ENCODE measurements at regions not wholly inside any gene's neighbourhood (a gene's known extent, or its start where the extent isn't known, plus 50 kb on each side); places are given as distances from the start of the nearest gene placed in this dataset.

DNA sequence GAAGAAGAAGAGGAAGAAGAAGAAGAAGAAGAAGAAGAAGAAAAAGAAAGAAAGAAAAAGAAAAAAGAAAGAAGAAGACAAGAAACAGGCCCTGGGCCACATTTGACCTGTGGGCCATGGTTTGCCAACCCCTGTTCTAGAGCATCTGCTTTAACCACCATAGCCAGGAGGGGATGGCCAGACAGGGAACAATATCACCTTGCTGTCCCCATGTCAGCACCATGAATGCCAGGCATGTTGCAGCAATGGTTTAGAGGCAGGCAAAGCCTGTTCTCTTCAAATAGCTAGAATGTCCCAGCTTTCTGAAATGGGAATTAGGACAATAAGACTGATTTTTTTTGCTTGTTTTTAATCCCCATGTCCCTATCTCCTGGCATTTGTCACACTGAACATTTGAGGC is 338.6 kb upstream of the PLET1 start:
- TF ChIP-seq, protein P1, sequence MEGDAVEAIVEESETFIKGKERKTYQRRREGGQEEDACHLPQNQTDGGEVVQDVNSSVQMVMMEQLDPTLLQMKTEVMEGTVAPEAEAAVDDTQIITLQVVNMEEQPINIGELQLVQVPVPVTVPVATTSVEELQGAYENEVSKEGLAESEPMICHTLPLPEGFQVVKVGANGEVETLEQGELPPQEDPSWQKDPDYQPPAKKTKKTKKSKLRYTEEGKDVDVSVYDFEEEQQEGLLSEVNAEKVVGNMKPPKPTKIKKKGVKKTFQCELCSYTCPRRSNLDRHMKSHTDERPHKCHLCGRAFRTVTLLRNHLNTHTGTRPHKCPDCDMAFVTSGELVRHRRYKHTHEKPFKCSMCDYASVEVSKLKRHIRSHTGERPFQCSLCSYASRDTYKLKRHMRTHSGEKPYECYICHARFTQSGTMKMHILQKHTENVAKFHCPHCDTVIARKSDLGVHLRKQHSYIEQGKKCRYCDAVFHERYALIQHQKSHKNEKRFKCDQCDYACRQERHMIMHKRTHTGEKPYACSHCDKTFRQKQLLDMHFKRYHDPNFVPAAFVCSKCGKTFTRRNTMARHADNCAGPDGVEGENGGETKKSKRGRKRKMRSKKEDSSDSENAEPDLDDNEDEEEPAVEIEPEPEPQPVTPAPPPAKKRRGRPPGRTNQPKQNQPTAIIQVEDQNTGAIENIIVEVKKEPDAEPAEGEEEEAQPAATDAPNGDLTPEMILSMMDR (IDR thresholded peaks at IDR 0.05): no peak
- no peak for ATAC-seq (ENCODE audit: low FRiP score)

DNA sequence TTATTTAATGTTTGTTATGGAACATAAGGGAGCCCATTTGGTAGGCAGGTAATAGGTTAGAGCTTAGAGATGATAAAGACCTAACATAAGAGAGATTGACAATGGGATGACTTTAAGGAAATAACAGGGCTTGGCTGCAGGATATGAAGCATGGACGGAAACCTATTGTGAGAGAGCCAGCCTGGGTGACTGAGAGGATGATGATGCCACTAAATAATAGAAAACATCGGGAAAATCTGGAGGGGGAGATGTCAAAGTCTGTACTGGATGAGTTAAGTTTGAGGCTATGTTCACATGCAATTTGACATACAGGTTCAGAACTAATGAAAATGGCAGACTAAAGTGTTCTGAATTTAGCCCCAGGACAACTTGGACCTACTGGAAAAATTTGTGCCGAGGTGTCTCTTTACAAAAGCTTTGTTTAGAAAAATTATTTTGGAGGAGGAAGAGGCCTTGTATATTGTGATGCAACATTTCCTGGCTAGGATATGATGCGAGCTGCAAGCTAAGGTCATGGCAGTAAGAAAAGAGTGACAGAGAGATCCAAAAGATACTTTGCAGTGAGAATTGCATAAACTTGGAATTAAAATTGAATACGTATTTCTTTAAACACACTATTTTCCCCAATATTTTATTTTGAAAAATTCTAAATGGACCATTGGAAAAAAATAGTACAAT is 339.3 kb upstream of the PLET1 start:
- ATAC-seq (ENCODE audit: low FRiP score): no peak
- TF ChIP-seq, protein P1 (IDR thresholded peaks at IDR 0.05): no peak
- no peak for DNase-seq (ENCODE audit: low spot score)

More for the DNA sequence above, 338.6 kb upstream of the PLET1 start:
- DNase-seq (ENCODE audit: low spot score): no peak

DNA sequence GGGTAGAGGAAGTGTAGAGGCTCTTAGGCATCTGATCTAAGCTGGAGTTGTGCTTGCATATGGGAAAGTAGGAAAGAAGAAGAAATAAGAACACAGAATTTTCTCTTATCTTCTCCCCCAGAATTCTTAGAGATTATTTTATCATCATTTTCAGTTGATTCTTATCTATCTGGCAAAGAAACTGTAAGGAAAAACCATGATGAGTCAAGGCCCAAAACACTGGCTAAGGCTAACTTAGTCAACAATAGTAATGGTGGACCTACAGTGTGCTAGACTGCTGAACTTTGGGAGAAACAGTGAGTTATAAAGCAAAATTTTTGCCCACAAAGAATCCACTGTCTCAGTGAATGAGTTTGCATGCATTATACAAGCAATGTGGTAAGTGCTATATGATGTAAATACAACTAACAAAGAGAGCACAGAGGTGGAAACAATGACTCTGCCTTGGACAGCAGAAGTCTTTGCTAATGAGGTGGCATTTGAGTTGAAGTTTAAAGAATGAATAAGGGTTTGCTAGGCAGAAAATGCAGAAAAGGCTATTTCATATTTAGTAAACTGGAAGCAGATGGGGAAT is 344.5 kb upstream of the PLET1 start:
- no peak for ATAC-seq (ENCODE audit: low FRiP score)
- TF ChIP-seq, protein P1 (IDR thresholded peaks at IDR 0.05): no peak
- DNase-seq (ENCODE audit: low spot score): no peak

DNA sequence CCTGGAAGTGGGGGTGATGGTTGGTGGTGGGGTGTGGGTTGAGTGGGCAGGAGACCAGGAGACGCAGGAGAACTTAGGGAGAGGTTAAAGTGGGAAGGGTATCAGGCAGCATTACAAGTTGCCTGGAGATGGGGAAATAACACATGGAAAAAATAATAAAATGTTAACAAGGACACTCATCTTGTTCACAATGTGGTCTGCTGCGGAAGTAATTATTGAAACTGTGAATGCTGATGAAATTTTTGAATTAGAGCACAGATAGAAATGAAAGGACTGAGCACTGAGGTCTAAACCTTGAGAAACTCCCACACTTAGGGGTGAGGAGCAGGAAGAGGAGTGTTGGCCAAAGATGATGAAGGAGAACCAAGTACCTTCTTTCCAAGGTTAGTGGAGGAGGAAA is 346.0 kb upstream of the PLET1 start:
- TF ChIP-seq, protein P1 (IDR thresholded peaks at IDR 0.05): no peak
- ATAC-seq (ENCODE audit: low FRiP score) (no peak), DNase-seq (ENCODE audit: low spot score) (no peak)

DNA sequence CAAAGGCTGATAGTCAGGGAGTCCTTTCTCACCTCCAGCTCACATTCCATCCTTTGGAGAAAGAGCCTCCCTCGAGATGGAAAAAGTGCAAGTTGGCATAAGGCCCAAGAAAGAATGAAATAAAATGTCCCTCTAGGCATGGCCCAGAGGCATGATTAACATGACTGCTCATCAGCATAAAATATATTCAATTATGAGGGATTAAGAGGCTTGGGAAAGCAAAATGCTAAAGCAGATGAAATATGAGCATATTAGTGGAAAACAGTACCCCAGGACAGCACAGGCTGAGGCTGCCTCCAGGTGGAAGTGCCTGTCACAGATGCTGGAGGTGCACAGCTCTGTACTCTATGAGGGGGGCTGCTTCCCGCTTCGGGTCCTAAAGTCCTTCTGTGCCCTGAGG is 347.8 kb upstream of the PLET1 start:
- no peak for ATAC-seq (ENCODE audit: low FRiP score)
- DNase-seq (ENCODE audit: low spot score): no peak
- TF ChIP-seq, protein P1 (IDR thresholded peaks at IDR 0.05): no peak

DNA sequence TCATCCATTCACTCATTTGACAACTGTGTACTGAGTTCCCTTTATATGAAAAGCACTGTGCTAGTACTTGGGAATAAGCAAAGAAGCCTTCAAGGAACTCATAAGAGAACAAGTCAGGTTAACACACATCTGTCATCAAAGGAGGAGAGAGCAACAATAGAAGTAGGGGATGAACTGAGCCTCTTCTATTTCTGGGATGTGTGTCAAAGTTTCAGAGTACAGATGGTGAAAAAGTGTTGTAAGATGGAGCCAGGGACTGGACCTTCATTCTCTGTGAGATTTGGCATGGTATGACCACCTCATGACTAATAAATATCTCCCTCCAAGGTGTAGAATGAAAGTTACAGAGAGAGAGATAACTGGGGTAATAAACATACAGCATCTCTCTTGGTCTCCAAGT is 349.8 kb upstream of the PLET1 start:
- ATAC-seq (ENCODE audit: low FRiP score) (no peak), DNase-seq (ENCODE audit: low spot score) (no peak)
- TF ChIP-seq, protein P1 (IDR thresholded peaks at IDR 0.05): no peak

Data from omental fat pad (tissue), 3 donors.